ENCODE measurements at regions not wholly inside any gene's neighbourhood (a gene's known extent, or its start where the extent isn't known, plus 50 kb on each side); places are given as distances from the start of the nearest gene placed in this dataset.

GRCh38 chr1:189438808-189439207, 1038.9 kb downstream of the BRINP3 start:
- ChIA-PET POLR2A (no interaction called here), CTCF (no interaction called here)
- 0 out of 3 replicates have a peak, but pooled peaks cover 5% of the 10 kb centered on the region for H3K4me1 ChIP-seq
- FAIRE-seq (no peak), ATAC-seq (no peak), DNase-seq (ENCODE audit: low read depth in 1 of 2, low spot score in 1 of 2) (no peak)
- WGBS (ENCODE audit: missing lambda C conversion rate): 74% methylated on average over 3 of the region's 3 CpGs
- H3K4me2 ChIP-seq: no peak overlapping the region
- no peak for TF ChIP-seq CTCF (IDR thresholded peaks at IDR 0.05)
- TF ChIP-seq EP300 (IDR thresholded peaks at IDR 0.05): no peak
- no peak for TF ChIP-seq USF2 (IDR thresholded peaks at IDR 0.05)
- TF ChIP-seq HMGXB4 (CRISPR knock-in tag; IDR thresholded peaks at IDR 0.05; ENCODE audit: borderline replicate concordance): no peak
- TF ChIP-seq MAFK (IDR thresholded peaks at IDR 0.05; ENCODE audit: partially characterized antibody): peak; percentile 78
- no peak for TF ChIP-seq RFX5 (IDR thresholded peaks at IDR 0.05)
- TF ChIP-seq BCL3 (IDR thresholded peaks at IDR 0.05): no peak
- TF ChIP-seq FOSB (CRISPR knock-in tag; IDR thresholded peaks at IDR 0.05): no peak
- no peak overlapping the region for H3K4me3 ChIP-seq
- no peaks in the 10 kb centered on the region for H3K9me3 ChIP-seq
- H3K27ac ChIP-seq: no peak overlapping the region

GRCh38 chr1:189463166-189463565, 1014.5 kb downstream of the BRINP3 start:
- ChIA-PET POLR2A (no interaction called here), CTCF (no interaction called here)
- Histone ChIP-seq H3K4me3 (no peak overlapping the region), H3K4me1 (no peaks in the 10 kb centered on the region), H3K4me2 (no peak overlapping the region), H3K27ac (no peak overlapping the region), H3K9me3 (no peaks in the 10 kb centered on the region)
- TF ChIP-seq ZFP36 (IDR thresholded peaks at IDR 0.05; ENCODE audit: borderline replicate concordance, partially characterized antibody): no peak
- no peak for TF ChIP-seq ZSCAN20 (CRISPR knock-in tag; IDR thresholded peaks at IDR 0.05)
- TF ChIP-seq MAFK (IDR thresholded peaks at IDR 0.05; ENCODE audit: partially characterized antibody): peak; percentile 18
- TF ChIP-seq RFX5 (IDR thresholded peaks at IDR 0.05): no peak
- TF ChIP-seq HMGXB4 (CRISPR knock-in tag; IDR thresholded peaks at IDR 0.05; ENCODE audit: borderline replicate concordance): no peak
- 69% methylated on average over 4 of the region's 4 CpGs for WGBS (ENCODE audit: missing lambda C conversion rate)
- ATAC-seq (no peak), FAIRE-seq (no peak), DNase-seq (ENCODE audit: low read depth in 1 of 2, low spot score in 1 of 2) (no peak)

- H3K9me3 ChIP-seq: no peaks in the 10 kb centered on the region
- no peaks in the 10 kb centered on the region for H3K4me1 ChIP-seq
- H3K4me2 ChIP-seq: no peak overlapping the region
- POLR2A ChIA-PET: no interaction called here
- no peak for DNase-seq (ENCODE audit: low read depth in 1 of 2, low spot score in 1 of 2)
- H3K4me3 ChIP-seq: no peak overlapping the region
- CTCF ChIA-PET: no interaction called here
- no peak for FAIRE-seq
- ATAC-seq: no peak
- no peak overlapping the region for H3K27ac ChIP-seq
- WGBS (ENCODE audit: missing lambda C conversion rate): 67% methylated on average over 2 of the region's 2 CpGs
- TF ChIP-seq HOXB5 (CRISPR knock-in tag; IDR thresholded peaks at IDR 0.05): no peak
- TF ChIP-seq CBX2 (IDR thresholded peaks at IDR 0.05; ENCODE audit: borderline replicate concordance, low read depth): no peak
- TF ChIP-seq ZNF302 (CRISPR knock-in tag; IDR thresholded peaks at IDR 0.05): no peak
- no peak for TF ChIP-seq CHD2 (IDR thresholded peaks at IDR 0.05; ENCODE audit: low read length, partially characterized antibody)
- TF ChIP-seq BCL3 (IDR thresholded peaks at IDR 0.05): no peak
- no peak for TF ChIP-seq RARB (CRISPR knock-in tag; IDR thresholded peaks at IDR 0.05)
- no peak for TF ChIP-seq ZSCAN20 (CRISPR knock-in tag; IDR thresholded peaks at IDR 0.05)
- TF ChIP-seq REST (IDR thresholded peaks at IDR 0.05): no peak
- TF ChIP-seq CHD4 (IDR thresholded peaks at IDR 0.05; ENCODE audit: borderline replicate concordance): no peak
- no peak for TF ChIP-seq EHMT2 (IDR thresholded peaks at IDR 0.05; ENCODE audit: low read depth)
- TF ChIP-seq FOSL2 (IDR thresholded peaks at IDR 0.05): no peak
- TF ChIP-seq FOSL2 (CRISPR knock-in tag; IDR thresholded peaks at IDR 0.05): no peak
Measured at GRCh38 chr1:189496768-189497167, 980.9 kb downstream of the BRINP3 start.

Data from A549 (cell line).